MM.1S (cell line): ENCODE measurements at regions not wholly inside any gene's neighbourhood (a gene's known extent, or its start where the extent isn't known, plus 50 kb on each side); places are given as distances from the start of the nearest gene placed in this dataset.
"Not testable (repeated sequence)": the region's sequence is repeated elsewhere in the genome, so short reads cannot be mapped to it uniquely, and the experiment has no call there.

ENCODE experiments used
- DNase-seq: peaks from one replicate; pipeline ENCODE4 v3.0.0-alpha.2; 2015
- H2AFZ ChIP-seq: fragments of 300-600 bp; sonication (generic); 2 replicates; pipeline ENCODE4 v1.6.0; 2016; ENCODE audit warnings: antibody characterized with exemption, low read length
- H3F3A ChIP-seq: fragments of 300-600 bp; sonication (generic); 2 replicates; pipeline ENCODE4 v1.6.1; 2016; ENCODE audit warnings: mild to moderate bottlenecking, antibody characterized with exemption, low read length, moderate library complexity, mixed read lengths; ENCODE audit not compliant: insufficient read depth
- H3K27ac ChIP-seq: fragments of 300-600 bp; sonication (generic); 2 replicates; pipeline ENCODE4 v1.5.1; 2016; ENCODE audit warnings: mild to moderate bottlenecking, low read length
- H3K27me3 ChIP-seq: fragments of 300-600 bp; sonication (generic); replicated peaks from 2 replicates; pipeline ENCODE4 v1.6.0; 2016; ENCODE audit warnings: low read length; ENCODE audit not compliant: insufficient read depth
- H3K36me3 ChIP-seq: fragments of 300-600 bp; sonication (generic); replicated peaks from 2 replicates; pipeline ENCODE4 v1.6.1; 2016; ENCODE audit warnings: mild to moderate bottlenecking, low read length, mixed read lengths; ENCODE audit not compliant: insufficient read depth
- H3K4me1 ChIP-seq: fragments of 300-600 bp; sonication (generic); 2 replicates; pipeline ENCODE4 v1.6.1; 2016; ENCODE audit warnings: low read length, mixed read lengths
- H3K4me2 ChIP-seq: fragments of 300-600 bp; sonication (generic); 2 replicates; pipeline ENCODE4 v1.6.0; 2016; ENCODE audit warnings: low read depth, low read length
- H3K4me3 ChIP-seq: fragments of 300-600 bp; sonication (generic); 2 replicates; pipeline ENCODE4 v1.5.1; 2016; ENCODE audit warnings: low read length, mixed read lengths
- H3K79me2 ChIP-seq: fragments of 300-600 bp; sonication (generic); 2 replicates; pipeline ENCODE4 v1.6.1; 2016; ENCODE audit warnings: mixed run types, low read length, mixed read lengths
- H3K9ac ChIP-seq: fragments of 300-600 bp; sonication (generic); 2 replicates; pipeline ENCODE4 v1.6.1; 2016; ENCODE audit warnings: low read length, mixed read lengths
- H3K9me2 ChIP-seq: fragments of 300-600 bp; sonication (generic); replicated peaks from 2 replicates; pipeline ENCODE4 v1.6.1; 2016; ENCODE audit warnings: mild to moderate bottlenecking, low read length, mixed read lengths; ENCODE audit not compliant: insufficient read depth
- H3K9me3 ChIP-seq: fragments of 300-600 bp; sonication (generic); replicated peaks from 2 replicates; pipeline ENCODE4 v1.6.1; 2016; ENCODE audit warnings: mild to moderate bottlenecking, low read length, mixed read lengths; ENCODE audit not compliant: insufficient read depth
- H4K20me1 ChIP-seq: fragments of 300-600 bp; sonication (generic); 2 replicates; pipeline ENCODE4 v1.6.1; 2016; ENCODE audit warnings: mild to moderate bottlenecking, low read length, moderate library complexity, mixed read lengths; ENCODE audit not compliant: insufficient read depth
- EZH2 ChIP-seq: fragments of 300-600 bp; sonication (generic); optimal IDR thresholded peaks from 2 replicates; pipeline ENCODE3; 2017; ENCODE audit warnings: low read depth, mild to moderate bottlenecking, antibody characterized with exemption, low read length, mixed read lengths
- EZH2phosphoT487 ChIP-seq: fragments of 300-600 bp; sonication (generic); IDR thresholded peaks from 2 replicates; pipeline ENCODE4 v1.6.1; 2018; ENCODE audit warnings: antibody characterized with exemption, low read length
- TF ChIP-seq, protein P1 (sequence below): fragments of 300-600 bp; sonication (generic); IDR thresholded peaks from 2 replicates; pipeline ENCODE4 v1.5.1; 2016; ENCODE audit warnings: antibody characterized with exemption, low read length, mixed read lengths

DNA sequence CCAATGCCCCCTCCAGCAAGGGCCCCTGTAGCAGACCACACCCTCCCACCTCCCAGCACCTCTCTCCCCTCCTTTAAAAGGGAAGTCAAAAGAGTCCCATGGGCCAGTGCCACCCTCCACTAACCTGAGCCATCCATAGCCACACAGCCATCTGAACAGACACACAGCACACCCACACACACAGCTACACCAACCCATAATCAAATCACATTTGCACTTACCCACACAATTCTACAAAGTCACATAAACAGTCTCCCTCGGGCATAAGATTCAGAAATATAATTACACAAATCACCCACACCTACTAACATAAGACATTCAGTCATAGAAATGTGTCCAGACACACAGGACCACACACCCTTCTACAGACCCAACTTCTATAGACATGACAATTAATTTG is 96.3 kb downstream of the HIF1AN start:
- H3K9me2 ChIP-seq = no peaks in the 10 kb centered on the region
- no peak overlapping the region for H3K4me2 ChIP-seq
- TF ChIP-seq, protein P1, sequence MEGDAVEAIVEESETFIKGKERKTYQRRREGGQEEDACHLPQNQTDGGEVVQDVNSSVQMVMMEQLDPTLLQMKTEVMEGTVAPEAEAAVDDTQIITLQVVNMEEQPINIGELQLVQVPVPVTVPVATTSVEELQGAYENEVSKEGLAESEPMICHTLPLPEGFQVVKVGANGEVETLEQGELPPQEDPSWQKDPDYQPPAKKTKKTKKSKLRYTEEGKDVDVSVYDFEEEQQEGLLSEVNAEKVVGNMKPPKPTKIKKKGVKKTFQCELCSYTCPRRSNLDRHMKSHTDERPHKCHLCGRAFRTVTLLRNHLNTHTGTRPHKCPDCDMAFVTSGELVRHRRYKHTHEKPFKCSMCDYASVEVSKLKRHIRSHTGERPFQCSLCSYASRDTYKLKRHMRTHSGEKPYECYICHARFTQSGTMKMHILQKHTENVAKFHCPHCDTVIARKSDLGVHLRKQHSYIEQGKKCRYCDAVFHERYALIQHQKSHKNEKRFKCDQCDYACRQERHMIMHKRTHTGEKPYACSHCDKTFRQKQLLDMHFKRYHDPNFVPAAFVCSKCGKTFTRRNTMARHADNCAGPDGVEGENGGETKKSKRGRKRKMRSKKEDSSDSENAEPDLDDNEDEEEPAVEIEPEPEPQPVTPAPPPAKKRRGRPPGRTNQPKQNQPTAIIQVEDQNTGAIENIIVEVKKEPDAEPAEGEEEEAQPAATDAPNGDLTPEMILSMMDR = no peak
- TF ChIP-seq EZH2 (no peak), EZH2phosphoT487 (no peak)
- H3K9ac ChIP-seq = no peak overlapping the region
- H3K4me1 ChIP-seq = no peaks in the 10 kb centered on the region
- no peaks in the 10 kb centered on the region for H4K20me1 ChIP-seq
- no peaks in the 10 kb centered on the region for H3K36me3 ChIP-seq
- H3K27me3 ChIP-seq = peaks cover 17% of the 10 kb centered on the region
- no peak for DNase-seq
- H2AFZ ChIP-seq = no peak overlapping the region
- no peaks in the 10 kb centered on the region for H3K9me3 ChIP-seq
- no peaks in the 10 kb centered on the region for H3K79me2 ChIP-seq
- no peak overlapping the region for H3K4me3 ChIP-seq
- no peak overlapping the region for H3K27ac ChIP-seq
- no peaks in the 10 kb centered on the region for H3F3A ChIP-seq

DNA sequence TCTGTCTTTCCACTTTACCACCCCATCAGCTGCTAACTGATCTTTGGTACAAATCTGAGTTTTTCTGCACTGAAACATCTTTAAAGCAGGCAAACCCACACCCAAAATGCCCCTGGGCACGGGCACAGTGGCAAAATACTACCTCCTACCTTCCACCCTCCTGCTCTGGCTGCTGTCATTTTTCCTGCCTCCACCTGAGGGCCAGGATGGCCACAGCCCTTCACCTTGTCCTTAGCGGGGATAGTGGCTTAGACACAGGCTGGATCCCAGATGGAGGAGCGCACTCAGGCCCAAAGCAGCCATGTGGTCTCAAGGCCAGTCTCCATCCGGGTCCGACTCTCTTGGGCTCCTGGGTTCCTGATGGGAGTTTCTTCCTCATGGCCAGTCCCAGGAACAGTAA is 98.3 kb downstream of the HIF1AN start:
- Histone ChIP-seq H3K9me2 (no peaks in the 10 kb centered on the region), H2AFZ (no peak overlapping the region), H3K4me1 (no peaks in the 10 kb centered on the region), H3K27ac (no peak overlapping the region), H4K20me1 (no peaks in the 10 kb centered on the region), H3K9me3 (no peaks in the 10 kb centered on the region), H3K9ac (no peak overlapping the region), H3K36me3 (no peaks in the 10 kb centered on the region), H3F3A (no peaks in the 10 kb centered on the region), H3K4me3 (no peak overlapping the region), H3K79me2 (no peaks in the 10 kb centered on the region), H3K4me2 (no peak overlapping the region), H3K27me3 (peaks cover 32% of the 10 kb centered on the region)
- no peak for TF ChIP-seq EZH2phosphoT487
- no peak for TF ChIP-seq EZH2
- no peak for DNase-seq

DNA sequence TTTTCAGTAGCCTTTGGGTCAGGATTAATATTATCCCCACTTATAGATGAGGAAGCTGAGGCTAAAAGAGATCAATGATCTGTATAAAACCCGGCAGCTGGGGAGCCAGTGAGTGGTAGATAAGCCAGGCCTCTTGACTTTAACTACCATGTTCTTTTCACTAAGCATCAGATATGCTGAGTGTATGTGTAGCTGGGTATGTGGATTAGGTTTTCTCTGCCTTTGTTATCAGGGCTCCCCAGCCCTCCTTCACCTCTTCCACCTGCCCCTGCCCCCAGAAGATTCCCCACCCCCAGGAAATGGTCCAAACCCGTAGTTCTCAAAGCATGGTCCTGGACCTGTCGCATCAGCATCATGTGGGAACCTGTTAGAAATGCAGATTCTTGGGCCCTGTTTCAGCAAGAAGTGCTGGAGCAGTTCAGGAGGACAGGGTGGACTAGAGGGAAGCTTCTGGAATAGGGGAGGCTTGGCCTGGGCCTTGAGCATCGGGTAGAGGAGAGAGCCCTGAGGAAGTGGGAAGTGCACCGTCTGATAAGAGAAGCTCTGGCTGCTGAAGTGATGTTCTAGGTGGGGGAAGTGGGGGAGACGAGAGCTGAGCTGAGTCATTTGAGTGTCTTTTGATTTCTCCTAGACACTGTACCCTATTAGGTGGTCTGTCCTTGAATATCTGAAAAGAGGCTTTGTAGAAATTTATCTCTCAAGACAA is 101.3 kb downstream of the HIF1AN start:
- H3K4me1 ChIP-seq = no peaks in the 10 kb centered on the region
- no peaks in the 10 kb centered on the region for H3K79me2 ChIP-seq
- no peaks in the 10 kb centered on the region for H3K9me3 ChIP-seq
- H2AFZ ChIP-seq = no peak overlapping the region
- H4K20me1 ChIP-seq = no peaks in the 10 kb centered on the region; the same call in 1 of the 2 replicates
- no peaks in the 10 kb centered on the region for H3F3A ChIP-seq
- no peaks in the 10 kb centered on the region for H3K9me2 ChIP-seq
- peaks cover 56% of the 10 kb centered on the region for H3K27me3 ChIP-seq
- H3K36me3 ChIP-seq = no peaks in the 10 kb centered on the region
- no peak overlapping the region for H3K4me3 ChIP-seq
- H3K9ac ChIP-seq = no peak overlapping the region
- no peak overlapping the region for H3K4me2 ChIP-seq
- TF ChIP-seq, protein P1 = no peak
- no peak for TF ChIP-seq EZH2phosphoT487
- no peak overlapping the region for H3K27ac ChIP-seq
- DNase-seq = no peak

DNA sequence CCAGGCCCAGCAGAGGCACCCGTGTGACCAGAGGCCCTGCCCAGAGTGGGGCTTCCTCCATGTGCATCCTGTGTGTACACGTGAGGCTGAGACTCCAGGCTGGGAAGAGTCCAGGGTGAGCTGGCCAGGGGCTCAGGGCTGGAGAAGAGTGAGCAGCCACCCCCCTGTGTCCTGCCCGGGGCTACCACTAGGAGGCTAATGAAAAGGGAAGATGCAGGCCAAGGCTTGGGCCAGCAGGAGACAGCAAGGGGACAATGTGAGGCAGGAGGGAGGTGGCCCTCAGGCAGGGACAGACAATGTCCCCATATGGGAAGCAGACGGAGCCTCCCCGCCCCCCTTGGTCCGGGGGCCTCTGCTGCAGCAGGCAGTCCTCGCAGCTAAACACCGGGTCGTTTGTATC is 102.0 kb downstream of the HIF1AN start:
- no peak overlapping the region for H3K27ac ChIP-seq
- no peak overlapping the region for H2AFZ ChIP-seq
- H3K9ac ChIP-seq = no peak overlapping the region
- H3K4me2 ChIP-seq = no peak overlapping the region
- H3K79me2 ChIP-seq = no peaks in the 10 kb centered on the region
- no peak overlapping the region for H3K4me3 ChIP-seq
- peaks cover 60% of the 10 kb centered on the region for H3K27me3 ChIP-seq
- H3F3A ChIP-seq = no peaks in the 10 kb centered on the region
- TF ChIP-seq EZH2 = no peak
- TF ChIP-seq, protein P1 = peak; percentile 34
- no peaks in the 10 kb centered on the region for H3K4me1 ChIP-seq
- no peaks in the 10 kb centered on the region for H3K9me2 ChIP-seq
- no peak for DNase-seq
- no peaks in the 10 kb centered on the region for H3K9me3 ChIP-seq
- H4K20me1 ChIP-seq = no peaks in the 10 kb centered on the region; the same call in 1 of the 2 replicates
- H3K36me3 ChIP-seq = no peaks in the 10 kb centered on the region

DNA sequence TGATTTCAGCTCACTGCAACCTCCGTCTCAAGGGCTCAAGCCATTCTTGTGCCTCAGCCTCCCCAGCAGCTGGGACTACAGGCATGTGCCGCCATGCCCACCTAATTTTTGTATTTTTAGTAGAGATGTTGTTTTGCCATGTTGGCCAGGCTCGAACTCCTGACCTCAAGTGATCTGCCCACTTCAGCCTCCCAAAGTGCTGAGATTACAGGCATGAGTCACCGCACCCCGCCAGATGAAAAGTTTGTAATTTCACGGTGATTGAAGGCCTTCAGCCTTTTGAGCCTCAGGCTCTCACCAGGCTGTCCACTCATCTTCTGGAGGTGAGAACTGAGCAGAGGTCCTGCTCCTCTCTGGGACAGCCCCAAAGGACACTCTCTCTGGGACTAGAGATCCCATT is 103.2 kb downstream of the HIF1AN start:
- peaks cover 66% of the 10 kb centered on the region for H3K27me3 ChIP-seq

More for the DNA sequence above, 103.2 kb downstream of the HIF1AN start:
- H3K27ac ChIP-seq, H3F3A ChIP-seq, H3K36me3 ChIP-seq, H3K9me2 ChIP-seq, H3K79me2 ChIP-seq, H2AFZ ChIP-seq, H3K9ac ChIP-seq, H3K4me1 ChIP-seq, H3K4me3 ChIP-seq, H3K9me3 ChIP-seq, DNase-seq, H4K20me1 ChIP-seq, H3K4me2 ChIP-seq: not testable (repeated sequence)
